Endothelial cell of umbilical vein (primary cell): ENCODE measurements at regions not wholly inside any gene's neighbourhood (a gene's known extent, or its start where the extent isn't known, plus 50 kb on each side); places are given as distances from the start of the nearest gene placed in this dataset.

Experiments used
- BruUV-seq: library from RNA; stranded (reverse); fragments of 400-500 nt; replicated peaks from 2 replicates; lab custom pipeline; 2021; lab: Mats Ljungman, UMichigan
- CTCF ChIA-PET: fragments of 300-600, 350-600 bp; sonication (Branson Sonifier 250); formaldehyde crosslinking; loops from one replicate; lab custom pipeline; 2021; ENCODE audit warnings: antibody characterized with exemption, inconsistent platforms; lab: Charles Lee
- POLR2A ChIA-PET: fragments of 300-600, 350-600 bp; sonication (Branson Sonifier 250); formaldehyde crosslinking; loops from one replicate; lab custom pipeline; 2021; ENCODE audit warnings: antibody characterized with exemption, inconsistent platforms; lab: Charles Lee
- DNase-seq: peaks from one replicate; pipeline ENCODE4 v3.0.0-alpha.2; 2011; ENCODE audit warnings: low read depth, low spot score
- FAIRE-seq: peaks from 2 replicates; lab custom pipeline; 2011; peaks lifted over from hg19 to GRCh38; lab: Jason Lieb, UNC
- H2AFZ ChIP-seq: 2 replicates; pipeline ENCODE4 v1.6.0; 2012; ENCODE audit warnings: low read depth, low read length, control low read depth, inconsistent platforms
- H3K27ac ChIP-seq: 2 replicates; pipeline ENCODE4 v1.5.1; 2011; ENCODE audit warnings: low read depth, mild to moderate bottlenecking, control low read depth, low read length, moderate library complexity; ENCODE audit not compliant: insufficient read depth
- H3K27me3 ChIP-seq, 2 experiments: 2 replicates each; pipeline versions ENCODE4 v1.6.0 to v1.6.1; 2011; ENCODE audit warnings: low read length in 2 of 2, mixed read lengths in 1 of 2; ENCODE audit not compliant: control insufficient read depth in 2 of 2, insufficient read depth in 2 of 2
- H3K36me3 ChIP-seq, 2 experiments: 2 replicates in 1 of 2; 3 replicates in 1 of 2; pipeline ENCODE4 v1.5.1; 2011; ENCODE audit warnings: low read length in 2 of 2, mild to moderate bottlenecking in 1 of 2, moderate library complexity in 1 of 2; ENCODE audit not compliant: control insufficient read depth in 2 of 2, insufficient read depth in 2 of 2; ENCODE audit errors: extremely low read depth in 1 of 2
- H3K4me1 ChIP-seq: 3 replicates; pipeline ENCODE4 v1.5.1; 2011; ENCODE audit warnings: mild to moderate bottlenecking, low read length; ENCODE audit not compliant: control insufficient read depth, insufficient read depth; ENCODE audit errors: extremely low read depth
- H3K4me2 ChIP-seq: 2 replicates; pipeline ENCODE4 v1.6.1; 2011; ENCODE audit warnings: low read length, control low read depth, mixed read lengths; ENCODE audit not compliant: insufficient read depth
- H3K4me3 ChIP-seq, 3 experiments: fragments of 200-600 bp in 1 of 3; sonication (generic), shearing (Covaris generic) in 1 of 3; replicated peaks in 1 of 3; 2 replicates each; pipeline ENCODE4 v1.5.1; 2011 to 2016; ENCODE audit warnings: control low read depth in 3 of 3, low read length in 3 of 3, mild to moderate bottlenecking in 2 of 3, inconsistent platforms in 1 of 3, low read depth in 1 of 3, moderate library complexity in 1 of 3; ENCODE audit not compliant: insufficient read depth in 1 of 3
- H3K79me2 ChIP-seq: 2 replicates; pipeline ENCODE4 v1.6.0; 2012; ENCODE audit warnings: low read length, inconsistent platforms; ENCODE audit not compliant: control insufficient read depth, insufficient read depth
- H3K9ac ChIP-seq: replicated peaks from 2 replicates; pipeline ENCODE3; 2011; ENCODE audit warnings: low read length, control low read depth; ENCODE audit not compliant: insufficient read depth; ENCODE audit errors: extremely low read depth
- H3K9me1 ChIP-seq: replicated peaks from 3 replicates; pipeline ENCODE4 v1.6.0; 2011; ENCODE audit warnings: mild to moderate bottlenecking, low read length; ENCODE audit not compliant: control insufficient read depth, insufficient read depth; ENCODE audit errors: extremely low read depth
- H3K9me3 ChIP-seq: replicated peaks from 2 replicates; pipeline ENCODE4 v1.5.1; 2012; ENCODE audit warnings: low read length, inconsistent platforms; ENCODE audit not compliant: control insufficient read depth, insufficient read depth
- H4K20me1 ChIP-seq: replicated peaks from 2 replicates; pipeline ENCODE3; 2011; ENCODE audit warnings: mild to moderate bottlenecking, low read length; ENCODE audit not compliant: control insufficient read depth, insufficient read depth; ENCODE audit errors: extremely low read depth
- EZH2 ChIP-seq: IDR thresholded peaks from 2 replicates; pipeline ENCODE4 v1.6.1; 2012; ENCODE audit warnings: borderline replicate concordance, low read depth, mild to moderate bottlenecking, moderate library complexity, low read length, inconsistent platforms; ENCODE audit not compliant: severe bottlenecking
- FOS ChIP-seq: IDR thresholded peaks from 2 replicates; pipeline ENCODE4 v1.6.1; 2011; ENCODE audit warnings: mild to moderate bottlenecking, low read length, moderate library complexity, borderline replicate concordance; ENCODE audit not compliant: insufficient read depth
- GATA2 ChIP-seq: IDR thresholded peaks from 2 replicates; pipeline ENCODE4 v1.7.0; 2011; ENCODE audit warnings: low read depth, mild to moderate bottlenecking, moderate library complexity, mixed read lengths, low read length; ENCODE audit not compliant: insufficient read length, insufficient read depth
- JUN ChIP-seq: IDR thresholded peaks from 2 replicates; pipeline ENCODE4 v1.6.1; 2011; ENCODE audit warnings: borderline replicate concordance, low read depth; ENCODE audit not compliant: insufficient read length, insufficient read depth
- MYC ChIP-seq: IDR thresholded peaks from one replicate; pipeline ENCODE4 v1.6.1; 2011; ENCODE audit warnings: mild to moderate bottlenecking, low read depth, low read length
- POLR2A ChIP-seq: IDR thresholded peaks from 2 replicates; pipeline ENCODE4 v1.6.1; 2012; ENCODE audit warnings: low read depth, mild to moderate bottlenecking, control low read depth, low read length
- POLR2AphosphoS5 ChIP-seq: IDR thresholded peaks from 2 replicates; pipeline ENCODE4 v1.6.1; 2012; ENCODE audit warnings: low read depth, mild to moderate bottlenecking, control low read depth, low read length, moderate library complexity; ENCODE audit not compliant: insufficient read depth
- dilution Hi-C: fragments of 300-500 bp; cut with MboI; formaldehyde crosslinking; loops from one replicate; pipeline ENCODE4 v1.15.0; 2019; ENCODE audit warnings: low sequenced_read_pairs; ENCODE audit not compliant: extremely low pct_ligation_motif_present
- intact Hi-C: fragments of 100-400 bp; cut with micrococcal nuclease; formaldehyde crosslinking; loops from one replicate; pipeline ENCODE4 v1.10.0; 2022
- TF ChIP-seq, protein P1 (sequence below), 2 donors: IDR thresholded peaks; 1 replicate in 1 of 2; 2 replicates in 1 of 2; pipeline ENCODE4 v1.5.1; 2011; ENCODE audit warnings: low read length in 2 of 2, mild to moderate bottlenecking in 2 of 2, moderate library complexity in 2 of 2, control low read depth in 1 of 2, inconsistent platforms in 1 of 2, low read depth in 1 of 2; ENCODE audit not compliant: insufficient read depth in 1 of 2; ENCODE audit errors: extremely low read depth in 1 of 2
- TF ChIP-seq, protein P2 (sequence below): IDR thresholded peaks from 2 replicates; pipeline ENCODE4 v1.6.1; 2011; ENCODE audit not compliant: insufficient read depth, insufficient read length

DNA sequence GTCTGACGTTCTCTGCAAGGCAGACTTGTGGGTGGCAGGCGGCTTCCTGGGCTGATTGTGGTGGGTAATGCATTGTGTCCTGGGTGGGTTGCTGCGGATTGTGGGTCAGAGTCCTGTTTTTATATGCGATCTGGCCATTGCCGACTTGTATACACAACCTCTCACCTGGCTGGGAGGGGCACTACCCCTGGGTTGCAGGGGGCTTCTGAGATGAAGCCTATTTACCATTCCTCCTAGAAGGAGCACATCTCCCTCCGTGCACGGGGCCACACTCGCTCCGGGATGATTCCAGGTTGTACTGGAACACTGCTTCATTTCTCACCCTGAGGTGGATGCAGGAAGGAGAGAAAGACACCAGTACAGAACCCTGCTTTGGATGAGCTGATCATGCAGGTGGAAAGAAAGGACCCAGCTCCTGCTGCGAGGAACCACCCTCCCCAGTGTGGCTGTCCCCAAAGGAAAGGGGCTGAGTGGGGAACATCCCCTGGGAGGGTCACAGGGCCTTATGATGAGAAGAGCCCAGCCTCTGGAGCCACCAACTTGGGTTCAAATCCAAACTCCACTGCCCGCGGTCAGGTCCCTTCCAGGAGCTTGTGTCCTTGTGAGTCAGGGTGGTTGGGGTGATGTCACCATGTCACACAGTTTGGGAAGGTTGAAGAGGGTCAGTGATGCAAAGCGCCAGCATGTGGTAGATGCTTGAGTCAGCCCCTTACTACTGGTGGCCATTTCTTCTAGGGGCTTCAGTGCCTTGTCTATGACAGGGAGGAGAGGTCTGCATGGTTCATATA, 151.8 kb upstream of the COL5A1 start:
- no peaks in the 10 kb centered on the region for H4K20me1 ChIP-seq
- no peak overlapping the region for H3K4me3 ChIP-seq
- no peaks in the 10 kb centered on the region for H3K36me3 ChIP-seq
- no peaks in the 10 kb centered on the region for H3K27me3 ChIP-seq
- ChIA-PET POLR2A (no interaction called here), CTCF (no interaction called here)
- no peak overlapping the region for H3K27ac ChIP-seq
- no peak overlapping the region for H2AFZ ChIP-seq
- DNase-seq, result no peak
- intact Hi-C loops, result no loop called here
- no peaks in the 10 kb centered on the region for H3K9me1 ChIP-seq
- FAIRE-seq, result no peak
- no peaks in the 10 kb centered on the region for H3K9me3 ChIP-seq
- no peak overlapping the region for H3K9ac ChIP-seq
- H3K4me1 ChIP-seq, result no peaks in the 10 kb centered on the region
- dilution Hi-C loops, result no loop called here
- no peaks in the 10 kb centered on the region for H3K79me2 ChIP-seq
- no peak for TF ChIP-seq FOS
- TF ChIP-seq POLR2A, result no peak
- TF ChIP-seq, protein P1, sequence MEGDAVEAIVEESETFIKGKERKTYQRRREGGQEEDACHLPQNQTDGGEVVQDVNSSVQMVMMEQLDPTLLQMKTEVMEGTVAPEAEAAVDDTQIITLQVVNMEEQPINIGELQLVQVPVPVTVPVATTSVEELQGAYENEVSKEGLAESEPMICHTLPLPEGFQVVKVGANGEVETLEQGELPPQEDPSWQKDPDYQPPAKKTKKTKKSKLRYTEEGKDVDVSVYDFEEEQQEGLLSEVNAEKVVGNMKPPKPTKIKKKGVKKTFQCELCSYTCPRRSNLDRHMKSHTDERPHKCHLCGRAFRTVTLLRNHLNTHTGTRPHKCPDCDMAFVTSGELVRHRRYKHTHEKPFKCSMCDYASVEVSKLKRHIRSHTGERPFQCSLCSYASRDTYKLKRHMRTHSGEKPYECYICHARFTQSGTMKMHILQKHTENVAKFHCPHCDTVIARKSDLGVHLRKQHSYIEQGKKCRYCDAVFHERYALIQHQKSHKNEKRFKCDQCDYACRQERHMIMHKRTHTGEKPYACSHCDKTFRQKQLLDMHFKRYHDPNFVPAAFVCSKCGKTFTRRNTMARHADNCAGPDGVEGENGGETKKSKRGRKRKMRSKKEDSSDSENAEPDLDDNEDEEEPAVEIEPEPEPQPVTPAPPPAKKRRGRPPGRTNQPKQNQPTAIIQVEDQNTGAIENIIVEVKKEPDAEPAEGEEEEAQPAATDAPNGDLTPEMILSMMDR (IDR thresholded peaks at IDR 0.05; ENCODE audit: extremely low read depth in 1 of 2, insufficient read depth in 1 of 2, low read depth in 1 of 2, low read length in 2 of 2), result no peak
- TF ChIP-seq JUN, result no peak
- no peak for TF ChIP-seq EZH2
- TF ChIP-seq, protein P2, sequence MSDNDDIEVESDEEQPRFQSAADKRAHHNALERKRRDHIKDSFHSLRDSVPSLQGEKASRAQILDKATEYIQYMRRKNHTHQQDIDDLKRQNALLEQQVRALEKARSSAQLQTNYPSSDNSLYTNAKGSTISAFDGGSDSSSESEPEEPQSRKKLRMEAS, result no peak
- TF ChIP-seq MYC, result no peak
- no peak for TF ChIP-seq POLR2AphosphoS5
- TF ChIP-seq GATA2, result no peak
- H3K4me2 ChIP-seq, result no peak overlapping the region
- no TSS peak for BruUV-seq
